SKM-1 (cell line): ENCODE measurements at regions not wholly inside any gene's neighbourhood (a gene's known extent, or its start where the extent isn't known, plus 50 kb on each side); places are given as distances from the start of the nearest gene placed in this dataset.
"Not testable (repeated sequence)": the region's sequence is repeated elsewhere in the genome, so short reads cannot be mapped to it uniquely, and the experiment has no call there.

Source experiments
- DNase-seq: peaks from one replicate; lab custom pipeline; 2025; ENCODE audit not compliant: unreplicated experiment; lab: John Stamatoyannopoulos, UW

GRCh38 chr6:21874372-21874771, 280.8 kb downstream of the SOX4 start:
- DNase-seq = no peak

DNA sequence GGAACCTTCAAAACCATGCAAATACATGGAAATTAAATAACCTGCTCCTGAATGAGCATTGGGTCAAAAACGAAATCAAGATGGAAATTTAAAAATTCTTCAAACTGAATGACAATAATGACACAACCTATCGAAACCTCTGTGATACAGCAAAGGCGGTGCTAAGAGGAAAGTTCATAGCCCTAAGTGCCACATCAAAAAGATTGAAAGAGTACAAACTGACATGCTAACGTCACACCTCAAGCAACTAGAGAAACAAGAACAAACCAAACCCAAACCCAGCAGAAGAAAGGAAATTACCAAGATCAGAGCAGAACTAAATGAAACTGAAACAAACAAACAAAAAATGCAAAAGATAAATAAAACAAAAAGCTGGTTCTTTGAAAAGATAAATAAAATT, 283.5 kb downstream of the SOX4 start:
- DNase-seq = not testable (repeated sequence)

- DNase-seq = not testable (repeated sequence)
Observed at GRCh38 chr6:21880249-21880648, 286.7 kb downstream of the SOX4 start.

- no peak for DNase-seq
Observed at GRCh38 chr6:21881969-21882465, 288.5 kb downstream of the SOX4 start.

DNA sequence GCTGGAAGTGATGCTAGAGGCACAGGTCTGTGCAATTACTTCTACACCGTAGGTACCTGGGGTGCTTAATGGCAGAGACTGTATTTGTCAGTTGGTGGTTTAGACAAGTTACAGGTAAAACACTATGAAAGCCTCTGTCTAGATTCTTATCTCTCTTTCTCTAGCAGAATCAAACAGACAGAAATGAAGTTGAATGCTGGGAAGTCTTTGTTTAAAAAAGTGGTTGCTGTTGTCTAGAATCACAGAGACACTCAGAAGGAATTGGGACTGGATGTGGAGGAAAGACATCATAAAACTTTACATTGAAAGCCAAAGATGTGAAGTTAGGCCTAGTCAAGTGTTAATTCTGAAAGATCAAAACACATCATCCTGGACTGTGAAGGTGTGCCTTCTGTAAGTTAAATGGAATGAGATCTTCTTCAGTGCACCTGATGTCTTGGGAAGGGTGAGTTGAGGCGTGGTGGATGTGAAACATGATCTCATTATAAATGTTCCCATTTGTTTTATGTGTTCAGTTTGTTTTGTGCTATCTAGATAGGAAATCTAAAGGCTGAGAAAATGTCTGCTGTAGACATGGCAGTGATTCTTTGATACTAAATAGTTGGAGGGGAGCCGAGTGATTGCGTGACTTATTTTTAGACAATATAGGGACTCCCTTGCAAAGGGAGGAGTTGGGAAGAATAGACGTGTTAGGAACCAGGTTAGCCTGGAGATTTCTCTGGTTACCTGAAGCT, 290.2 kb downstream of the SOX4 start:
- no peak for DNase-seq

DNA sequence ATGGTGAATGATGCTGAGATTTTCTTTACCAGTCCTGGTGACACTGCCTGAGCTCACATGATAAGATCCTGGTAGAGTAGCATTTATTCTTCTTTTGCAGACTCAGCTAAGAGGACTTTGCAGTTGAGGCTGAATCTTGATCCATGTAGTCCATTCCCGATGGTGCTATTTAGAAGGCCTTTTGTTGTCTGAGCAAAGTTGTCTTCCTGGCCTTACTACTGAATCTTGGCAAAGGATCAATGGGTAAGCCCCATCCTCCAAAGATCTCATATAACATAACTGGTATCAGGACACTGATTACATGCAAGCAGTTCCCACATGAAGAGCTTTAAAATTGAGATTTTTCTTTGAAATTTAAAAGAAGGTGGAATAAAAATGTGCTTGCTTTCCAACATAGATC, 291.6 kb downstream of the SOX4 start:
- DNase-seq = no peak

DNA sequence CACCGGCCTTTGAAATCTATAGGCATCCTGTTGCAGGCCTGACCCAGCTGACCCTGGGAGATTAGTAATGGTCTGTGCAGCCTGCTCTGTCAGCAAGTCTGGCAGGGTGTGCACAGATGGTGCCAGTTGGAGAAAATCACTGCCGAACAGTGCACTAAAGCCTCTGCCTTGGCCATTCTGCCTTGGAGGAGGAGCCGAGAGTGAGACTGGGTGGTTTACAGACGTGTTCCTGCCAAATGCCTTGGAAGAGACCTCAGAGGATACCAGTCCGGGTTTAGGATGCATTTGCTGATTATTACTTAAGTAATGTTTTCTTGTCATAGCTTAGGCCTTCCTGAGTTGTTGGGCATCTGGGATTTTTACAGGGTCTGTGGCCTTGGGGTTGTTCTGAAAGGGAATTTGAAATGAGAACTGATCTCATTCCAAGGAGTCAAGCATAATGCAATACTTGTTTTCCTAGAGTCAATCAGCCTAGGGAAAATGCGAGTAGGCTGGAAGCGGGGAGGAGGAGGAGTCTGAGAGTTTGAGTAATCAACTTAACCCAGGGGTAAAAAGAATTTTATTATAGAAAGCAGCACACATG, 292.1 kb downstream of the SOX4 start:
- DNase-seq = no peak

DNA sequence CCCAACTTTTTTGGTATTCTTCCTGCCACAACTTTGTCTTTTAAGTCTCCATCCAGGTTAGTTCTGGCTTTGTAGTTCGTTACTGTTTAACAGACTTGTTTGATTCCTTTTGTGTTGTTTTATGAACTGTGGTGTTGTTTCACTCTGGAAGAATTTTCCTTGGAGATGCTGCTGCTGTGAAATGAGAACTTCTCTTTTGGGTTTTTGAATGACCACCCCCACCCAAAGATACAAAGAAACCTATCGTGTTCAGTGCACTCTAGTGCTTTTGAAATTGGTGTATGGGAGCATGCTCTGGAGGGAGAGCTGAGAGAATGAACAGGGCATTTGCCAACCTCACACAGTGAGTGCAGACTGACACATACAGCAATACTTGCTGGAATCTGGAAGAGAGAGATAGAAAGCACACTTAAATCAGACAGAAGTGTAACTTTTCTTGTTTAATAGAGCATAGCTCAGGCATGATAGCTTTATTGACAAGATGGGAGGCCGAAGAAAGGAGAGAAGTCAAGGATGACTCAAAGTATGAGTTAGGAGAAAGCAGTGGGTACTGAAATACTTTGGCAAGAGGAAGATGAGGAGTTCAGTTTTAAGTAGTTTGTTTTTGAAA, 293.1 kb downstream of the SOX4 start:
- DNase-seq = no peak

GRCh38 chr6:21887231-21888185, 294.0 kb downstream of the SOX4 start:
- no peak for DNase-seq

- no peak for DNase-seq
Observed at GRCh38 chr6:21891080-21891479, 297.5 kb downstream of the SOX4 start.

- DNase-seq = no peak
Observed at GRCh38 chr6:21893793-21894192, 300.2 kb downstream of the SOX4 start.

- no peak for DNase-seq
Observed at GRCh38 chr6:21895555-21895954, 302.0 kb downstream of the SOX4 start.

- no peak for DNase-seq
Observed at GRCh38 chr6:21898107-21898796, 304.7 kb downstream of the SOX4 start.

DNA sequence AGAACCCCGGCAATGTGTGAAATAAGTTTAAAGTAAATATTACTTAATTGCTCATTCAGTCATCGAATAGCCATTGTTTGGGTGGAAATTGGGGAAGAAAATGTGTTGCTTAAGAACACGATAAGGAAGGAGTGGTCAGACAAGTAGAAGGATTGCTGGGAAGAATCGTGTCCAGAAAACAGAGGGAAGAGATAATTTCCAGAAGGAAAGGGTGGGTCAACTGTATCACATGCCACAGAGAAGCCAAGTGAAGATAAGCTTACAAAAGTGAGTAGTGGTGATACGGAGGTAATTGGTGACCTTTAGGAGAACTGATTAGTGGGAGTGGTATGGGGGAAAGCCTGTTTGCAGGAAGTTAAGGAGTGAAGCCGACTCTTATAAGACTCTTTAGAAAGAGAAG, 306.2 kb downstream of the SOX4 start:
- no peak for DNase-seq

GRCh38 chr6:21900730-21901129, 307.2 kb downstream of the SOX4 start:
- no peak for DNase-seq

- no peak for DNase-seq
Observed at GRCh38 chr6:21902628-21903169, 309.1 kb downstream of the SOX4 start.

- DNase-seq = no peak
Observed at GRCh38 chr6:21905531-21905930, 312.0 kb downstream of the SOX4 start.

DNA sequence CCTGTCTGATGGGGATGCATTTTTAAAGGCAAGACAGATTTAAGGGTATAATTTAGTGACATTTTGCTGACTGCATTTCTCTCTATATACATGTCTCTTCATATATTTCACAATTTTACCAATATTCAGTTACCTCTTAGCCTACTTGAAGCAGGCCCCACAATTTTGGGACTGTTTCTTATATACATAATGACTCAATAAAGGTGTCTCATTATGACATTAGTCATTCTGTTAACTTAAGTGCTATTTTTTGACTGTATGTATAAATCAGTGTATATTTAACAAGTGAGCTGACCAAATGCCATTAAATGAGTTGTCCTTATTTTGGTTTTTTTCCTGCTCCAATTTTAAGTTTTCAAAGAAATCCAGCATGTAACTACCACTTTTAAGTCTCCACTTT, 313.3 kb downstream of the SOX4 start:
- DNase-seq = no peak

DNA sequence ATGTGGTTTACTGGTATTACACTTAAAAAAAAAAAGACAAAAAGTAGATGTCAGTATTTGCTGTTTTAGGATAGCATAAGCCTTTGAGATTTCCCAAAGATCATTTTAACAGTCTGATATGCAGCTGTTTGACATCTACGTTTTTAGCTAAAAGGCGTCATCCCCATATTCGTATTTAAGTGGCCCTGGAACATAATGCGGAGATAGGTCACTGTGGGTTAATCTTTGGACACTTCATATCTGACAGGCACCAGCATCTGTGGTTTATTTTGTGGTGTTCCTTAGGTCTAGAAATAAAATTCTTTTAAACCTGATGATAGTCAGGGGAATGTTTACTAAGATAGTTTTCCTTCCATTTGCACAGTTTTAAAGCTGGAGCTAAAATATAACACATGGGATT, 313.7 kb downstream of the SOX4 start:
- DNase-seq = no peak

DNA sequence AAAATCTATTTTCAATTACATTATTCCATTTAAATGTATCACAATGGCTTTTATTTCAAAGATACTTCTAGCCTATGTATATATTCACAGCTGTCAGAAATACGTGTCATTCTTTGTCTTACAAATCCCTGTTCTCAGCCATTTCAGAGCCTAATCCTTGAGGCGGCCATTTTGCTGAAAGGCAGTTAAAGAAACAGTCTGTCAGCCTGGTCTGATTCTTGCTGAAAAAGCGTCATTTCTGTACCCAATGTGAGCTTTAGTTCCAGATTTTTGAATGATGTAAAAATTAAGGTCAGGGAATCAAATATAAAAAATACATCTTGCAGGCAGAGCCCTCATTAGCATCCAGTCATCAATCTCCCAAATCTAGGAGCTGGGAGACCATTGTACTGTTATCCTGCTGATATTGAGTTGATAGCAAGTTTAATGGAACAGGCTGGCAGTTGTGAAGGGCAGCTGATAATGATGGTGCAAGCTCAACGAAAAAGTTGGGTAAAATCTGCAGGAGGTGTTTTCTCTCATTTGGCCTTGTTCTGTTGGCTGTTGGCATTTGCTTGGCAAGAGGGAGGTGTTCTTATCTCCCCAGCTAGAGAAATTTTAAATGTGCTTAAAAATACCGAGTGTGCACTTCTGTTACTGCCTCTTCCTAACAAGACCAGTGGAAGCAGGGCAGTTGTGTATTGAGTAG, 314.8 kb downstream of the SOX4 start:
- no peak for DNase-seq
